GM12891 (cell line): ENCODE measurements at regions not wholly inside any gene's neighbourhood (a gene's known extent, or its start where the extent isn't known, plus 50 kb on each side); places are given as distances from the start of the nearest gene placed in this dataset.

Experiments used
- POLR2AphosphoS5 ChIP-seq: IDR thresholded peaks from 2 replicates; pipeline ENCODE4 v1.6.1; 2011; ENCODE audit warnings: low read depth, low read length, control low read depth
- TAF1 ChIP-seq: IDR thresholded peaks from 2 replicates; pipeline ENCODE4 v1.6.1; 2011; ENCODE audit warnings: low read depth, low read length, control low read depth

- TF ChIP-seq POLR2AphosphoS5, result no peak
- TF ChIP-seq TAF1, result no peak
Measured at GRCh38 chr2:856456-856855, 94.2 kb upstream of the SNTG2 start.
